H9 (cell line): ENCODE measurements at regions not wholly inside any gene's neighbourhood (a gene's known extent, or its start where the extent isn't known, plus 50 kb on each side); places are given as distances from the start of the nearest gene placed in this dataset.

ENCODE experiments used
- DNase-seq: peaks from one replicate; pipeline ENCODE4 v3.0.0-alpha.2; 2017
- H2AFZ ChIP-seq: one replicate; pipeline ENCODE4 v1.6.1; 2013; ENCODE audit warnings: mild to moderate bottlenecking, low read length, control low read depth, moderate library complexity
- H2AK5ac ChIP-seq: 2 replicates; pipeline ENCODE4 v1.6.1; 2013; ENCODE audit warnings: low read length, control low read depth, mixed read lengths; ENCODE audit not compliant: insufficient read length
- H2BK120ac ChIP-seq: one replicate; pipeline ENCODE4 v1.6.1; 2013; ENCODE audit warnings: low read depth, mild to moderate bottlenecking, low read length, control low read depth, inconsistent platforms; ENCODE audit not compliant: poor library complexity, severe bottlenecking
- H2BK12ac ChIP-seq: 2 replicates; pipeline ENCODE4 v1.6.1; 2013; ENCODE audit warnings: low read length, control low read depth, mixed read lengths, low read depth; ENCODE audit not compliant: insufficient read length
- H2BK15ac ChIP-seq: 2 replicates; pipeline ENCODE4 v1.6.1; 2013; ENCODE audit warnings: low read depth, low read length, control low read depth
- H2BK20ac ChIP-seq: one replicate; pipeline ENCODE4 v1.6.1; 2013; ENCODE audit warnings: low read depth, mild to moderate bottlenecking, low read length, control low read depth, inconsistent platforms; ENCODE audit not compliant: poor library complexity, severe bottlenecking
- H2BK5ac ChIP-seq: 2 replicates; pipeline ENCODE4 v1.6.1; 2013; ENCODE audit warnings: low read length, control low read depth, mixed read lengths; ENCODE audit not compliant: insufficient read length
- H3K14ac ChIP-seq: 2 replicates; pipeline ENCODE4 v1.6.1; 2013; ENCODE audit warnings: low read length, control low read depth; ENCODE audit not compliant: insufficient read depth
- H3K18ac ChIP-seq: 2 replicates; pipeline ENCODE4 v1.6.1; 2013; ENCODE audit warnings: low read depth, mild to moderate bottlenecking, mixed read lengths, low read length, control low read depth; ENCODE audit not compliant: insufficient read length
- H3K23ac ChIP-seq: 2 replicates; pipeline ENCODE4 v1.6.1; 2013; ENCODE audit warnings: low read length, control low read depth, mixed read lengths, low read depth; ENCODE audit not compliant: insufficient read length
- H3K23me2 ChIP-seq: 2 replicates; pipeline ENCODE4 v1.6.1; 2013; ENCODE audit warnings: low read depth, mild to moderate bottlenecking, mixed read lengths, low read length, control low read depth; ENCODE audit not compliant: insufficient read length, poor library complexity, severe bottlenecking
- H3K27ac ChIP-seq: 2 replicates; pipeline ENCODE4 v1.5.1; 2013; ENCODE audit warnings: low read length, control low read depth, mixed read lengths, low read depth; ENCODE audit not compliant: insufficient read length
- H3K27me3 ChIP-seq: 2 replicates; pipeline ENCODE4 v1.6.1; 2013; ENCODE audit warnings: low read length, control low read depth, inconsistent platforms; ENCODE audit not compliant: insufficient read depth
- H3K4ac ChIP-seq: 2 replicates; pipeline ENCODE4 v1.6.1; 2013; ENCODE audit warnings: low read depth, mild to moderate bottlenecking, control low read depth, inconsistent platforms, low read length, moderate library complexity
- H3K4me1 ChIP-seq: 2 replicates; pipeline ENCODE4 v1.6.1; 2013; ENCODE audit warnings: low read length, control low read depth, inconsistent platforms; ENCODE audit not compliant: insufficient read depth
- H3K4me2 ChIP-seq: 2 replicates; pipeline ENCODE4 v1.6.1; 2013; ENCODE audit warnings: low read length, control low read depth, mixed read lengths; ENCODE audit not compliant: insufficient read length, insufficient read depth
- H3K56ac ChIP-seq: 2 replicates; pipeline ENCODE4 v1.6.1; 2013; ENCODE audit warnings: low read depth, mild to moderate bottlenecking, mixed read lengths, low read length, control low read depth; ENCODE audit not compliant: insufficient read length
- H3K79me1 ChIP-seq: 2 replicates; pipeline ENCODE4 v1.6.1; 2013; ENCODE audit warnings: low read depth, mild to moderate bottlenecking, moderate library complexity, low read length, control low read depth, inconsistent platforms; ENCODE audit not compliant: insufficient read depth, poor library complexity, severe bottlenecking
- H3K79me2 ChIP-seq: 2 replicates; pipeline ENCODE4 v1.6.1; 2013; ENCODE audit warnings: low read length, control low read depth, inconsistent platforms; ENCODE audit not compliant: insufficient read depth
- H3K9ac ChIP-seq: 2 replicates; pipeline ENCODE4 v1.6.1; 2013; ENCODE audit warnings: low read length, control low read depth, mixed read lengths; ENCODE audit not compliant: insufficient read length; ENCODE audit errors: extremely low read depth
- H3K9me3 ChIP-seq: one replicate; pipeline ENCODE4 v1.6.1; 2013; ENCODE audit warnings: low read depth, low read length, inconsistent platforms; ENCODE audit not compliant: control insufficient read depth
- H3T11ph ChIP-seq: one replicate; pipeline ENCODE4 v1.6.1; 2013; ENCODE audit warnings: mild to moderate bottlenecking, low read length, control low read depth, inconsistent platforms
- H4K20me1 ChIP-seq: one replicate; pipeline ENCODE4 v1.6.1; 2013; ENCODE audit not compliant: control insufficient read depth, insufficient read length, insufficient read depth
- H4K5ac ChIP-seq: 2 replicates; pipeline ENCODE4 v1.6.1; 2013; ENCODE audit warnings: low read depth, mild to moderate bottlenecking, mixed read lengths, low read length, control low read depth; ENCODE audit not compliant: insufficient read length
- H4K8ac ChIP-seq: replicated peaks from 2 replicates; pipeline ENCODE4 v1.6.1; 2013; ENCODE audit warnings: low read length, control low read depth, mixed read lengths, low read depth; ENCODE audit not compliant: insufficient read length
- H4K91ac ChIP-seq: 2 replicates; pipeline ENCODE4 v1.6.1; 2013; ENCODE audit warnings: low read depth, mild to moderate bottlenecking, moderate library complexity, mixed read lengths, low read length, control low read depth; ENCODE audit not compliant: insufficient read length
- H3K27ac Mint-ChIP-seq, 3 experiments: 2 replicates in 2 of 3; 3 replicates in 1 of 3; pipeline ENCODE4 v1.8.0; 2020 to 2021; ENCODE audit warnings: mixed read lengths in 3 of 3, mild to moderate bottlenecking in 1 of 3, moderate library complexity in 1 of 3
- H3K27me3 Mint-ChIP-seq: 2 replicates; pipeline ENCODE4 v1.8.0; 2021; ENCODE audit warnings: low read depth, mild to moderate bottlenecking, moderate library complexity, mixed read lengths
- H3K36me3 Mint-ChIP-seq, 3 experiments: 2 replicates in 2 of 3; 3 replicates in 1 of 3; pipeline ENCODE4 v1.8.0; 2020 to 2021; ENCODE audit warnings: low read depth in 3 of 3, mixed read lengths in 3 of 3; ENCODE audit not compliant: insufficient read depth in 1 of 3
- H3K4me1 Mint-ChIP-seq, 2 experiments: 2 replicates each; pipeline ENCODE4 v1.8.0; 2020; ENCODE audit warnings: mixed read lengths in 2 of 2
- H3K4me3 Mint-ChIP-seq, 2 experiments: 2 replicates in 1 of 2; 3 replicates in 1 of 2; pipeline ENCODE4 v1.8.0; 2020 to 2021; ENCODE audit warnings: mild to moderate bottlenecking in 2 of 2, mixed read lengths in 2 of 2, moderate library complexity in 1 of 2
- H3K9me3 Mint-ChIP-seq, 2 experiments: 2 replicates in 1 of 2; 3 replicates in 1 of 2; pipeline ENCODE4 v1.8.0; 2020; ENCODE audit warnings: mild to moderate bottlenecking in 2 of 2, mixed read lengths in 2 of 2, moderate library complexity in 1 of 2
- WGBS: extraction: QIAGEN DNeasy Blood & Tissue Kit; methylation state at CpG from one replicate; pipeline ENCODE4 v1.1.7; 2013; ENCODE audit warnings: missing lambda C conversion rate, low lambda C conversion rate, mixed read lengths; ENCODE audit not compliant: insufficient read length; ENCODE audit errors: extremely low coverage; 5-methylcytosine and 5-hydroxymethylcytosine counted together
- TF ChIP-seq, protein P1 (sequence below): fragments of 200-600 bp; sonication (generic); conservative IDR thresholded peaks from 3 replicates; pipeline ENCODE4 v1.8.0; 2021; ENCODE audit warnings: antibody characterized with exemption, mild to moderate bottlenecking

DNA sequence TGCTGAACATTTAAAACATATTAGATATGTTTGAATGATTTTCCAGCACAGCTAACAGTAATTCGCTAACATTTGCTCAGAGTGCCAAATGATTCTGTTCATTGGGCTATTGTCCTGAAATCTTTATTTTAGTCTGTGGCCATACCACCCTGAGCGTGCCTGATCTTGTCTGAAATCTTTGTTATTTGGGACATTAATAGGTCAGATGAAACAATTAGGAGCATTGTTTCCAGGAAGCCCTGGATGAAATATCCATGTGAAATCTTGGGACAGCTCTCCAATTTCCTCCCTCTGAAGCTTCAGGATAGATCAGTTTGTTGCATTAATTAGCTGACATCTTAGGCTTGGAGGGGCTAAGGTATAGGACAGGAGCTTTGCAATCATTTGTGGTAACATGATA, 512.0 kb downstream of the KIF20B start:
- Histone ChIP-seq H3K14ac (no peak overlapping the region), H3K27ac (no peak overlapping the region), H2BK5ac (no peak overlapping the region), H3K79me2 (no peaks in the 10 kb centered on the region), H2BK20ac (no peak overlapping the region), H3K27me3 (no peaks in the 10 kb centered on the region), H3K9ac (no peak overlapping the region), H2AFZ (no peak overlapping the region), H2AK5ac (no peak overlapping the region), H3K23me2 (no peaks in the 10 kb centered on the region), H3K4me2 (no peak overlapping the region), H2BK12ac (no peak overlapping the region), H4K91ac (no peak overlapping the region), H3K4me1 (no peaks in the 10 kb centered on the region), H3T11ph (no peak overlapping the region), H3K56ac (no peak overlapping the region), H2BK120ac (no peak overlapping the region), H3K23ac (no peak overlapping the region), H3K18ac (no peak overlapping the region), H4K8ac (no peak overlapping the region), H4K5ac (no peak overlapping the region), H2BK15ac (no peak overlapping the region), H4K20me1 (no peaks in the 10 kb centered on the region), H3K9me3 (no peaks in the 10 kb centered on the region), H3K4ac (no peak overlapping the region), H3K79me1 (no peaks in the 10 kb centered on the region)
- TF ChIP-seq, protein P1, sequence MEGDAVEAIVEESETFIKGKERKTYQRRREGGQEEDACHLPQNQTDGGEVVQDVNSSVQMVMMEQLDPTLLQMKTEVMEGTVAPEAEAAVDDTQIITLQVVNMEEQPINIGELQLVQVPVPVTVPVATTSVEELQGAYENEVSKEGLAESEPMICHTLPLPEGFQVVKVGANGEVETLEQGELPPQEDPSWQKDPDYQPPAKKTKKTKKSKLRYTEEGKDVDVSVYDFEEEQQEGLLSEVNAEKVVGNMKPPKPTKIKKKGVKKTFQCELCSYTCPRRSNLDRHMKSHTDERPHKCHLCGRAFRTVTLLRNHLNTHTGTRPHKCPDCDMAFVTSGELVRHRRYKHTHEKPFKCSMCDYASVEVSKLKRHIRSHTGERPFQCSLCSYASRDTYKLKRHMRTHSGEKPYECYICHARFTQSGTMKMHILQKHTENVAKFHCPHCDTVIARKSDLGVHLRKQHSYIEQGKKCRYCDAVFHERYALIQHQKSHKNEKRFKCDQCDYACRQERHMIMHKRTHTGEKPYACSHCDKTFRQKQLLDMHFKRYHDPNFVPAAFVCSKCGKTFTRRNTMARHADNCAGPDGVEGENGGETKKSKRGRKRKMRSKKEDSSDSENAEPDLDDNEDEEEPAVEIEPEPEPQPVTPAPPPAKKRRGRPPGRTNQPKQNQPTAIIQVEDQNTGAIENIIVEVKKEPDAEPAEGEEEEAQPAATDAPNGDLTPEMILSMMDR: no peak
- WGBS: no CpG with 5 or more reads among the region's 2 CpGs
- no peak for DNase-seq
- H3K4me1 Mint-ChIP-seq: no peaks in the 10 kb centered on the region
- H3K4me3 Mint-ChIP-seq: no peak overlapping the region; a peak in 1 of 5 replicates
- H3K9me3 Mint-ChIP-seq: peaks cover 4 to 8% of the 10 kb centered on the region in 2 experiments; a peak in 4 of 5 replicates
- peaks cover 0 to 4% (median 0%) of the 10 kb centered on the region in 3 experiments; a peak in 3 of 7 replicates for H3K36me3 Mint-ChIP-seq
- H3K27ac Mint-ChIP-seq: no peak overlapping the region
- H3K27me3 Mint-ChIP-seq: no peaks in the 10 kb centered on the region
